Right lobe of liver (tissue), 4 donors: ENCODE measurements at regions not wholly inside any gene's neighbourhood (a gene's known extent, or its start where the extent isn't known, plus 50 kb on each side); places are given as distances from the start of the nearest gene placed in this dataset.
"Not testable (repeated sequence)": the region's sequence is repeated elsewhere in the genome, so short reads cannot be mapped to it uniquely, and the experiment has no call there.

ENCODE experiments used
- POLR2A ChIP-seq: fragments of 450-650 bp; IDR thresholded peaks from one replicate; pipeline ENCODE4 v1.6.1; 2017; ENCODE audit warnings: antibody characterized with exemption, mild to moderate bottlenecking
- TF ChIP-seq, protein P1 (sequence below), 4 donors: fragments of 200-600 bp in 3 of 4; fragments of 450-650 bp in 1 of 4; IDR thresholded peaks; one replicate each; pipeline versions ENCODE4 v1.5.1 to v1.8.0; 2016 to 2022; ENCODE audit warnings: antibody characterized with exemption in 4 of 4, mild to moderate bottlenecking in 2 of 4
- donor health status: DM: no; HTN: no; CAD: no.
- donor health status: DM: no; HTN: no; CAD: no.
- donor health status: DM: no; HTN: yes; CAD: no.

GRCh38 chr6:57729407-57729806, 412.0 kb downstream of the PRIM2 start:
- TF ChIP-seq, protein P1, sequence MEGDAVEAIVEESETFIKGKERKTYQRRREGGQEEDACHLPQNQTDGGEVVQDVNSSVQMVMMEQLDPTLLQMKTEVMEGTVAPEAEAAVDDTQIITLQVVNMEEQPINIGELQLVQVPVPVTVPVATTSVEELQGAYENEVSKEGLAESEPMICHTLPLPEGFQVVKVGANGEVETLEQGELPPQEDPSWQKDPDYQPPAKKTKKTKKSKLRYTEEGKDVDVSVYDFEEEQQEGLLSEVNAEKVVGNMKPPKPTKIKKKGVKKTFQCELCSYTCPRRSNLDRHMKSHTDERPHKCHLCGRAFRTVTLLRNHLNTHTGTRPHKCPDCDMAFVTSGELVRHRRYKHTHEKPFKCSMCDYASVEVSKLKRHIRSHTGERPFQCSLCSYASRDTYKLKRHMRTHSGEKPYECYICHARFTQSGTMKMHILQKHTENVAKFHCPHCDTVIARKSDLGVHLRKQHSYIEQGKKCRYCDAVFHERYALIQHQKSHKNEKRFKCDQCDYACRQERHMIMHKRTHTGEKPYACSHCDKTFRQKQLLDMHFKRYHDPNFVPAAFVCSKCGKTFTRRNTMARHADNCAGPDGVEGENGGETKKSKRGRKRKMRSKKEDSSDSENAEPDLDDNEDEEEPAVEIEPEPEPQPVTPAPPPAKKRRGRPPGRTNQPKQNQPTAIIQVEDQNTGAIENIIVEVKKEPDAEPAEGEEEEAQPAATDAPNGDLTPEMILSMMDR (IDR thresholded peaks at IDR 0.05) = not testable (repeated sequence)
- TF ChIP-seq POLR2A = not testable (repeated sequence)
